NCI-H187 treated with DMSO at 0.1 percent for 48 hours (cell line): ENCODE measurements at regions not wholly inside any gene's neighbourhood (a gene's known extent, or its start where the extent isn't known, plus 50 kb on each side); places are given as distances from the start of the nearest gene placed in this dataset.
"Not testable (repeated sequence)": the region's sequence is repeated elsewhere in the genome, so short reads cannot be mapped to it uniquely, and the experiment has no call there.

Experiments
- DNase-seq: peaks from one replicate; lab custom pipeline; 2025; lab: John Stamatoyannopoulos, UW

DNA sequence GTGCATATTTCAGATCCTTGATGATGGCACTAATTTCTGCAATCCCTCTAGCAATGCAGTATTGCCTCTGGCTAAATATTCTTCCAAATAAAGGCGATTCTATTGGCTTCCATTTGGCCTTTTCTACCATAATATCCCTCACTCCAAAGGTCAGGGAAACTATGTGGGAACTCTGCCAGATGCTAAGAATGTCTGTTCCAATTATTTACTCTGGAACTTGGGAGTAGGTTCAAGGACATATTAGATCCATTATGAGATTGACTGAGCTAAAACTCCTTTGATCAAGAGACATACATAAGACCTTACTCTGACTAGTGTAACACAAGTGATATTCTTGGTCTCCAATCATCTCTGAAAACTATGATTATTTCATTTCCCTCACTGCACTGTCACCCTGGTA lies 674.5 kb upstream of the NECTIN3 start:
- no peak for DNase-seq

- no peak for DNase-seq
Observed at GRCh38 chr3:110400315-110400714, 671.3 kb upstream of the NECTIN3 start.

- no peak for DNase-seq
Observed at GRCh38 chr3:110405830-110406585, 665.6 kb upstream of the NECTIN3 start.

GRCh38 chr3:110413266-110413665 lies 658.4 kb upstream of the NECTIN3 start:
- DNase-seq: no peak

DNA sequence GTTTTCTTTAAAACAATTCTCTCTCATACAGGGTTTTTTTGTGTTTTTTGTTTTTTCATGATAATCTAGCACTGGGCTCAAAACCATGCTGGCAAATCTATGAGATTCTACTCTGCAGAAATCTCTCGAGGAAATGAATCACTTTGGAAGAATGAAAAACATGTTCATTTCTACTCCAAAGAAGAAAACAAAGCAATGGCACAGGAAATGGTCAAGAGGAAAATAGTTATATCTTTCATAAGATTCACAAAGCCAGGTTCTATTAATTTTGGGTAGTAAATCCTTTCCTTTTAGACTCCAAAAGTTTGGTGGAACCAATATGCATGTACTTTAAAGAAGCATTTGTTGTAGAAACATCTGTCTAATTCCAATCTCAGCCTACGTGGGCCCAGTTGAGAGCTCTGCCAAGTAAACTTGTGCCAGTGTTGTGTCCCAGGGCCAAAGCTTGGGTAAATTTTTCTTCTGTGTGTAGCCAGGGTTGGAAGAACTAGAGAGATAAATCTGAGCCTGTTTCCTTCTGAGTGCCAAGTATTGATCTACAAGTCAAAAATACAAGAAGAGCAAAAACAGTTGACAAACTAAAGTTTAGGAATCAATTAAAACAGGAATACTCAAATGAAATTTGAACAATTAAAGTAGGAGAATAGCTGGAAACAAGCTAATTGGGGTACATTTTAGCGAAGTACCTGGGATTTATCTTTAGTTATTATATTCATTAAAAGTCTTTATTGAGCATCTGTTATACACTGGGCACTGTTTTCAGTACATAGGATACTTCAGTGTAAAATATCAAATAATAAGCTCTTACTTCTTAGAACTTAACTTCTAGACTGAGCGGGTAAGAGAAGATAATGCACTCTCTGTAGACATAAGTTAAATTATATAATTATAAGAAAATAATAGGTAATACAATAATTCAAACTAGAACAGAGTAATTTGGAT lies 657.5 kb upstream of the NECTIN3 start:
- no peak for DNase-seq

DNA sequence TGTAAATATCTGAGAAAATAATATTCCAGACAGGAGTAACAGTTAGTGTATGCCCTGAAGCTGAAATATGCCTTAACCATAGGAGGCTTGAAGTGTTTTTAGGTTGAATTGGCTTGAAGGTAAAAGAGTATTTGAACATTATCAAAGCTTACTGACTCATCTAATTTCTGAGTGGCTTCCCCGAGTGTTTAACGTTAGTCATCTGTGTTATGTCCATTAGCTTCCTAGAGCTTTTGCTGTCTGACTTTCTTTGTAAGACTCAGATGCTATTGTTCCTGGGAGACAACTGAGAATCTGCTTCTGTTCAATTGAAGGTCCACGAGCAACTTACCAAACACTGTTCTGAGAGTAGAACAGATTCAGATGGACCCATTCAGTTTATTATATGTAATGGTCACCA lies 656.8 kb upstream of the NECTIN3 start:
- no peak for DNase-seq

DNA sequence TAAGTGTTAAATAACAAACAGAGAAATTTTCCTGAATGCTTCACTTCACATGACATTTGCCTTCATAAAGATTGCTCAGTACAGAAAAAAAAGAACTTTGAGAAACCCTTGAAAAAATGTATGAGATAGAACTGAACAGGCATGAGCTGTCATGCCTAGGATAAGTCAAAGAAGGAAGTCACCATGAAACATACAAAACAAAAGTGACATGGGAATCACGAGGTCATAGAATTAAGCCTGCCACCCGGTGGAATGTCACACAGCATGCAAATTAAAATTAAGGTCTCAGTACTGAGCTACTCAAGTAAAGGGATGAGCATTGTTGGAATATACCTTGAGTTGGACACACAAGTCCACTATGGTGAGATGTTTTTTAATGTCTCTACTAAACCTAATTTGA lies 652.5 kb upstream of the NECTIN3 start:
- DNase-seq: no peak

GRCh38 chr3:110419601-110420000 lies 652.0 kb upstream of the NECTIN3 start:
- DNase-seq: no peak

GRCh38 chr3:110420158-110420641 lies 651.4 kb upstream of the NECTIN3 start:
- no peak for DNase-seq

- DNase-seq: no peak
Observed at GRCh38 chr3:110423276-110423675, 648.3 kb upstream of the NECTIN3 start.

DNA sequence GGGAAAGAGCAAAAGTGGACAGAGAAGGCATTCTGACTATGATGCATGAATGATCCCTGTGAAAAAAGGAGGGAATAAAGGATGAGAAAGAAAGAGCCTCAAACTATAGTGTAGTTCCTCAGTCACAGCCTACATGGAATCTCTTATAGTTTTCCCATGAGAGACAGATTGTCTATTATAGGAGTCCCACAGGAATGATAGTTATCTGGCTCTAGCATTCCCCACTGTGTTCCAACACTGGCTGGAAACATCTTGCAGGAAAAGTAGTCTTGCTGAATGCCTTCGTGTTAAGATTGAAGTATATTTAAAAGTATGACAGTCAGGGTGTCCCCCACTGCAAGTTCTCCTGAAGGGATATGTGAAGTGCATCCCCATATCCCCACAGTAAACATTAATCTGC lies 641.5 kb upstream of the NECTIN3 start:
- DNase-seq: no peak

- DNase-seq: no peak
Observed at GRCh38 chr3:110436209-110436608, 635.4 kb upstream of the NECTIN3 start.

GRCh38 chr3:110440066-110440653 lies 631.5 kb upstream of the NECTIN3 start:
- DNase-seq: not testable (repeated sequence)

- DNase-seq: no peak
Observed at GRCh38 chr3:110454066-110454465, 617.5 kb upstream of the NECTIN3 start.

DNA sequence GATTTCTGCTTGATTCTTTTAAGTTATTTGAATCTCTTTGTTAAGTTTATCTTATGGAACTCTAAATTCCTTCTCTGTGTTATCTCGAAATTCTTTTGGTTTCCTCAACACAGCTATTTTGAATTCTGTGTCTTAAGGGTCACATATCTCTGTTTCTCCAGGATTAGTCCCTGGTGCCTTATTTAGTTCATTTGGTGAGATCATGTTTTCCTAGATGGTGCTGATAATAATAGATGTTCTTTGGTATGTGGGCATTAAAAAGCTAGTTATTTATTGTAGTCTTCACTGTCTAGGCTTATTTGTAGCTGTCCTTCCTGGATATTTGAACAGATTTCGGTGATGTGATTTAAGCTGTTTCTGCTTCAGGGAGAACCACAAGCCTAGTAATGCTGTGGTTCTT lies 615.6 kb upstream of the NECTIN3 start:
- no peak for DNase-seq

DNA sequence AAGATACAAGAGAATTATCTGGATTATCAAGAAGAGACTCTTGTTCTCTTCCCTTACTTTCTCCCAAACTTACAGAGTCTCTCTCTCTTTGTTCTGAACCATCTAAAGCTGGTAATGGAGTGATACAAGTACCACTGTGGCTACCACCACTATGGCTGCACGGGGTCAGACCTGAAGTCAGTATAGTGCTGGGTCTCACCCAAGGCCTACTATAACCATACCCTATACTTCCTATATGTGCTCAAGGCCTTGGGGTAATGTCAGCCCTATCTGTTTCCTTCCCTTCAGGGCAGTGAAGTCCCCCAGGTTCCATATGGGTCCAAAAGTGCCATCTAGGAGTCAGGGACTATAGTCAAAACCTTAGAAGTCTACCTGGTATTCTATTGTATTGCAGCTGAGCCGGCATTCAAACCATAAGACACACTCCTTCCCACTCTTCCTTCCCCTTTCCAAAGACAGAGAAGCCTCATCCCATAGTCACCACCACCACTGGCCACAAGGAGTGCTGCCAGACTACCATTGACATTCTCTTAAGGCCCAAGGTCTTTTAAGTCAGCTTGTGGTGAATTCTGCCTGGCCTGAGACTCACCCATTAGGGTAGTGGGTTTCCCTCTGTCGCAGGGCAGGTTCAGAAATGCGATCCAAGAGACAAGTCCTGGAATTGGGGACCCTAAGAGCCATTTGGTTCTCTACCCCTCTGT lies 615.0 kb upstream of the NECTIN3 start:
- DNase-seq: no peak

DNA sequence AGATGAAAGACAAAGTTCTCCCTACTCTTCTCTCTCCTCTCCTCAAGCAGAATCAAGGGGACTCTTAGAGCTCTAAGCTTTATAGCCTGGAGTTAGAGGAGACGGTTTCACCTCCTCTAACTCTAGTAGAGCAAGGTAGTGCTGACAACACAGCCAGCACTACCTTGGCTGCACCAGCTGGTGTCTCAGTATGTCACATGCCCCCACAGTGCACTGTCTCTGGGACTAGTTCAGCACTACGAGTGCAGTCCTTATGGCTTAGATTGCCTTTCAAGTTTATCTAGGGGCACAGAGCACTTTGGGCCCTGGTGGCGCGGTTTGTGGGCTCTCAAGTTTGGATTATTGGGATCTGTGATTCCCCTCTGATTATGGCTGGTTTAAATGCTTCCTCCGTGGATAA lies 614.1 kb upstream of the NECTIN3 start:
- DNase-seq: no peak

GRCh38 chr3:110459021-110459420 lies 612.6 kb upstream of the NECTIN3 start:
- no peak for DNase-seq

DNA sequence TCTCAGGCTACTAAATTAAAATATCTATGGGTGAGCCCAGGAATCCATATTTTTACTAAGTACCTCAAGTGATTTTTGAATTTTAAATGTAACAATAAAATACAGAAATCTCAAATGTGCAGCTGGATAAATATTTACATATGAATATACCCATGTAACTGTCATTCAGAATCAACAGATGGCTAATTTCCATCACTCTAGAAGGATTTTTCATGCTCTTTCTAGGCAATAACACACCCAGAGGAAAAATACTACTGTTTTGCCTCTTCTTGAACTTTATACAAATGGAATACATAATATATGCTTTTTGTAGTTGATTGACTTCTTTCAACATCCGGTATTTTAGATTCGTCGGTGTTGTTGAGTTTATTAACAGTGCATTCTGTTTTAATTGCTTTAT lies 601.3 kb upstream of the NECTIN3 start:
- DNase-seq: no peak

- no peak for DNase-seq
Observed at GRCh38 chr3:110473405-110473804, 598.2 kb upstream of the NECTIN3 start.

DNA sequence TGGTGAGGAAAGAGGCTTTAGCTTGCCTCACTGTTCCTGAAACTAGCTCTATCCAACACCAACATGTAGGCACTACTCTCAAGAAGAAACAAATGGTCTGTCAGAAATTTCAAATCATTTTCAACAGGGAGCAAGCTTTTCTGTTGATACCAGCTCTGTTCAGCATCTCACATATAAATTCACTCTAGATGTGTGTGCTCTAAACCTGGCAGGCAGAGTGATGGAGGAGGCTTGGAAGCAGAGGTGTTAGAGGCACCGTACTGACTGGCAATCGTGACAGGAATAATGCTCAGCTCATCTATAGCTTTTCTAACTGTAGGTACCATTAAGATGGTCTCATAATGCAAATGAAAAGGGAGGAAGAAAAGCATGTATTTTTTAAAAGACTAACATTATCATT lies 597.2 kb upstream of the NECTIN3 start:
- no peak for DNase-seq
